ENCODE measurements at regions not wholly inside any gene's neighbourhood (a gene's known extent, or its start where the extent isn't known, plus 50 kb on each side); places are given as distances from the start of the nearest gene placed in this dataset.
A peak's percentile ranks its signal among the peaks of the same experiment; 100 is the strongest.

GRCh38 chr14:96149131-96149530, 55.5 kb upstream of the BDKRB2 start (continued):
- TF ChIP-seq, protein P1, sequence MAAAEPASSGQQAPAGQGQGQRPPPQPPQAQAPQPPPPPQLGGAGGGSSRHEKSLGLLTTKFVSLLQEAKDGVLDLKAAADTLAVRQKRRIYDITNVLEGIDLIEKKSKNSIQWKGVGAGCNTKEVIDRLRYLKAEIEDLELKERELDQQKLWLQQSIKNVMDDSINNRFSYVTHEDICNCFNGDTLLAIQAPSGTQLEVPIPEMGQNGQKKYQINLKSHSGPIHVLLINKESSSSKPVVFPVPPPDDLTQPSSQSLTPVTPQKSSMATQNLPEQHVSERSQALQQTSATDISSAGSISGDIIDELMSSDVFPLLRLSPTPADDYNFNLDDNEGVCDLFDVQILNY (CRISPR knock-in tag; IDR thresholded peaks at IDR 0.05) = no peak
- TF ChIP-seq ZNF347 (CRISPR knock-in tag; IDR thresholded peaks at IDR 0.05; ENCODE audit: low read depth) (no peak), ZKSCAN8 (CRISPR knock-in tag; IDR thresholded peaks at IDR 0.05) (no peak), IRF2 (CRISPR knock-in tag; IDR thresholded peaks at IDR 0.05) (no peak)
- TF ChIP-seq, protein P2, sequence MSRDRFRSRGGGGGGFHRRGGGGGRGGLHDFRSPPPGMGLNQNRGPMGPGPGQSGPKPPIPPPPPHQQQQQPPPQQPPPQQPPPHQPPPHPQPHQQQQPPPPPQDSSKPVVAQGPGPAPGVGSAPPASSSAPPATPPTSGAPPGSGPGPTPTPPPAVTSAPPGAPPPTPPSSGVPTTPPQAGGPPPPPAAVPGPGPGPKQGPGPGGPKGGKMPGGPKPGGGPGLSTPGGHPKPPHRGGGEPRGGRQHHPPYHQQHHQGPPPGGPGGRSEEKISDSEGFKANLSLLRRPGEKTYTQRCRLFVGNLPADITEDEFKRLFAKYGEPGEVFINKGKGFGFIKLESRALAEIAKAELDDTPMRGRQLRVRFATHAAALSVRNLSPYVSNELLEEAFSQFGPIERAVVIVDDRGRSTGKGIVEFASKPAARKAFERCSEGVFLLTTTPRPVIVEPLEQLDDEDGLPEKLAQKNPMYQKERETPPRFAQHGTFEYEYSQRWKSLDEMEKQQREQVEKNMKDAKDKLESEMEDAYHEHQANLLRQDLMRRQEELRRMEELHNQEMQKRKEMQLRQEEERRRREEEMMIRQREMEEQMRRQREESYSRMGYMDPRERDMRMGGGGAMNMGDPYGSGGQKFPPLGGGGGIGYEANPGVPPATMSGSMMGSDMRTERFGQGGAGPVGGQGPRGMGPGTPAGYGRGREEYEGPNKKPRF (IDR thresholded peaks at IDR 0.05; ENCODE audit: low read depth, low read length) = no peak

DNA sequence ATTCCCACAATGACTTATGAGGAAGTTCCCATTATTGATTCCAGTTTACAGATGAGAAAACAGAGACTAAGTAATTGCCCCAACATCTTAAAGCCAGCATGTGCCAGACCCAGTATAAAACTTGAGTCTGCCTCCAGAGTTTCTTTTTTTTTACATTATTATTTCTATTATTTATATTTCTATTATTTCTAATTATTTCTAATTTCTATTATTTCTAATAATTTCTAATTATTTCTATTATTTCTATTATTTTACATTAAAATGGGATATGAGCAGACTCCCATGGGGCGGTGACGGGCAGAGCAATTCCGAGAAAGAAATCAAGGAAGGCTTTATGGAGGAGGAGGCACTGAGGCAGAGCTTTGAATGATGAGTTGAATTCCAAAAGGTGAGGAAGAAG, 54.4 kb upstream of the BDKRB2 start:
- H3K4me1 ChIP-seq (replicated peaks in 1 of 2; ENCODE audit: control insufficient read depth in 2 of 2, insufficient read depth in 2 of 2, low read length in 2 of 2) = no peaks in the 10 kb centered on the region
- DNase-seq (ENCODE audit: extremely low read depth in 1 of 4, low spot score in 3 of 4) (no peak), ATAC-seq (no peak), FAIRE-seq (no peak)
- H3K9me1 ChIP-seq (ENCODE audit: control insufficient read depth, insufficient read depth, low read length) = no peaks in the 10 kb centered on the region
- intact Hi-C loops (cut with micrococcal nuclease) = no loop called here
- H3K27me3 ChIP-seq (ENCODE audit: control insufficient read depth in 2 of 2, insufficient read depth in 2 of 2, low read length in 2 of 2) = peaks cover 0 to 7% of the 10 kb centered on the region in 2 experiments; a peak in 1 of 5 replicates
- ChIA-PET CTCF (ENCODE audit: low intra/inter-chr PET ratio) (no interaction called here), POLR2A (no interaction called here)
- in situ Hi-C loops (cut with MboI) = no loop called here
- H4K20me1 ChIP-seq (replicated peaks; ENCODE audit: control insufficient read depth, insufficient read depth, low read length) = no peaks in the 10 kb centered on the region
- H3K27ac ChIP-seq (ENCODE audit: extremely low read depth, low read depth, low read length) = no peak overlapping the region
- no peaks in the 10 kb centered on the region for H3K36me3 ChIP-seq (ENCODE audit: control insufficient read depth, insufficient read depth, low read length)
- TF ChIP-seq ZFP36 (IDR thresholded peaks at IDR 0.05; ENCODE audit: low read depth, low read length, partially characterized antibody) (peak; percentile 58), NELFE (IDR thresholded peaks at IDR 0.05; ENCODE audit: insufficient read depth, insufficient read length) (no peak)
- H3K4me2 ChIP-seq (ENCODE audit: insufficient read depth, low read length) = no peak overlapping the region
- 0% methylated on average over 1 of the region's 3 CpGs for WGBS (ENCODE audit: insufficient coverage, low coverage, missing lambda C conversion rate)
- no peak overlapping the region for H3K9ac ChIP-seq (ENCODE audit: insufficient read depth in 1 of 2, low read depth in 2 of 2, low read length in 2 of 2)
- BruUV-seq (replicated peaks) = no TSS peak
- no peaks in the 10 kb centered on the region for H3K9me3 ChIP-seq (replicated peaks; ENCODE audit: control insufficient read depth, insufficient read depth, low read depth, low read length)
- H2AFZ ChIP-seq (ENCODE audit: low read depth, low read length) = no peak overlapping the region
- no peak overlapping the region for H3K4me3 ChIP-seq
- H3K79me2 ChIP-seq (ENCODE audit: control insufficient read depth, insufficient read depth, low read length) = no peaks in the 10 kb centered on the region
